ENCODE measurements at regions not wholly inside any gene's neighbourhood (a gene's known extent, or its start where the extent isn't known, plus 50 kb on each side); places are given as distances from the start of the nearest gene placed in this dataset.

GRCh38 chr3:194277104-194277785 is 73.9 kb downstream of the CPN2 start:
- TF ChIP-seq CTCF (IDR thresholded peaks at IDR 0.05), result no peak
- TF ChIP-seq EZH2 (IDR thresholded peaks at IDR 0.05), result no peak
- no peak for TF ChIP-seq EZH2phosphoT487 (IDR thresholded peaks at IDR 0.05)

Measured in neural progenitor cell (in vitro differentiated cells).